DOHH2 (cell line): ENCODE measurements at regions not wholly inside any gene's neighbourhood (a gene's known extent, or its start where the extent isn't known, plus 50 kb on each side); places are given as distances from the start of the nearest gene placed in this dataset.

Experiments used
- H3F3A ChIP-seq: fragments of 200-600 bp; sonication (generic), shearing (Covaris generic); 2 replicates; pipeline ENCODE4 v1.6.0; 2016; ENCODE audit warnings: antibody characterized with exemption, mild to moderate bottlenecking; ENCODE audit not compliant: control insufficient read depth, insufficient read depth
- H3K27ac ChIP-seq: fragments of 200-600 bp; sonication (generic); 2 replicates; pipeline ENCODE4 v1.5.1; 2014; ENCODE audit warnings: low read depth, mild to moderate bottlenecking, low read length, moderate library complexity
- H3K27me3 ChIP-seq: fragments of 200-600 bp; sonication (generic); 2 replicates; pipeline ENCODE4 v1.6.1; 2014; ENCODE audit warnings: mild to moderate bottlenecking, low read length, mixed read lengths; ENCODE audit not compliant: control insufficient read depth
- H3K36me3 ChIP-seq: fragments of 200-600 bp; sonication (generic); 2 replicates; pipeline ENCODE4 v1.6.1; 2014; ENCODE audit warnings: mild to moderate bottlenecking, low read length, moderate library complexity, mixed read lengths; ENCODE audit not compliant: control insufficient read depth
- H3K4me1 ChIP-seq: fragments of 200-600 bp; sonication (generic); 2 replicates; pipeline ENCODE4 v1.6.1; 2014; ENCODE audit warnings: mild to moderate bottlenecking, low read length, mixed read lengths; ENCODE audit not compliant: control insufficient read depth
- H3K4me2 ChIP-seq: fragments of 200-600 bp; sonication (generic); 2 replicates; pipeline ENCODE4 v1.6.0; 2014; ENCODE audit warnings: mild to moderate bottlenecking, low read length, moderate library complexity
- H3K4me3 ChIP-seq: fragments of 200-600 bp; sonication (generic); 2 replicates; pipeline ENCODE4 v1.5.1; 2014; ENCODE audit warnings: mild to moderate bottlenecking, low read length, mixed read lengths
- H3K79me2 ChIP-seq: fragments of 200-600 bp; sonication (generic); 2 replicates; pipeline ENCODE4 v1.6.1; 2014; ENCODE audit warnings: mild to moderate bottlenecking, low read length, mixed read lengths; ENCODE audit not compliant: control insufficient read depth
- H3K9me2 ChIP-seq: fragments of 200-600 bp; sonication (generic); replicated peaks from 2 replicates; pipeline ENCODE4 v1.6.1; 2014; ENCODE audit warnings: mild to moderate bottlenecking, low read length, mixed read lengths; ENCODE audit not compliant: control insufficient read depth
- H3K9me3 ChIP-seq: fragments of 200-600 bp; sonication (generic); 2 replicates; pipeline ENCODE4 v1.6.1; 2014; ENCODE audit warnings: antibody characterized with exemption, low read length, mixed read lengths; ENCODE audit not compliant: control insufficient read depth, insufficient read depth
- H4K20me1 ChIP-seq: fragments of 200-600 bp; sonication (generic); 2 replicates; pipeline ENCODE4 v1.6.0; 2014; ENCODE audit warnings: low read depth, mild to moderate bottlenecking, antibody characterized with exemption, low read length, moderate library complexity; ENCODE audit not compliant: control insufficient read depth, insufficient read depth
- CTCF ChIP-seq: fragments of 200-600 bp; sonication (generic); IDR thresholded peaks from one replicate; pipeline ENCODE4 v1.5.1; 2014; ENCODE audit warnings: antibody characterized with exemption, mild to moderate bottlenecking, low read depth, low read length; ENCODE audit not compliant: poor library complexity, severe bottlenecking
- EZH2phosphoT487 ChIP-seq: fragments of 200-600 bp; sonication (generic); IDR thresholded peaks from 2 replicates; pipeline ENCODE4 v1.6.1; 2017; ENCODE audit warnings: borderline replicate concordance, mild to moderate bottlenecking, antibody characterized with exemption, low read length, moderate library complexity, mixed read lengths

DNA sequence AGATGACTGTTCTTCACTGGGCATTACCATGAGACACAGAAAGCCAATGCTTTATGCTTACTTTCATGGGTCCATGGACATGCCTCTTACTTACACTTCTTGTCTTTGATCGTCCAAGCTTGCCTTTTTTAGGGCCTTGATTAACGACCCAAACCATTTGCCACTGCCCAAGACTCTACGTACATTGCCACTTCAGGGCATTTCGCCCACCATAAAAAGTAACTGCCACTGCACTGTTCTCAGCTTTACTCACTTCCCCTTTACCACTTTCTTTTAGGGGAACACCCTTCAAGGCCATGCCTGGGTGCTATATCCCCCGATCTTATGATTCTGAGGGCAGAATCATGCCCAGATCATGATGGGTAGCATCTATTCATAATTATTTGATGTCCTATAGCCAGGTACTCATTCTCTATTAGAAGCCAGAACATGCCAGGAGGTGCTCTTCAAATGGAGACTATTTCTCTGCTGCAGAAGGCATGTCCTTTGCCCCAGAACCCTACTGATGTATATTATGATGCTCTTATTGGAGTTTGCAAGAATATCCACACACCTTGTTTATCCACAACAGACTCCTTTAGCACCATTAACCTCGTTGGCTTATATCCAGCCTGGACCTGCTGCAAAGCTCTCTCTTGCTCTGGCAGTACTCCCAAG, 64.1 kb upstream of the RAD23B start:
- H3K36me3 ChIP-seq = no peaks in the 10 kb centered on the region
- H3F3A ChIP-seq = no peaks in the 10 kb centered on the region
- no peaks in the 10 kb centered on the region for H3K9me3 ChIP-seq
- H3K27me3 ChIP-seq = peaks cover 9% of the 10 kb centered on the region; the same call in 1 of the 2 replicates
- no peak for TF ChIP-seq CTCF
- TF ChIP-seq EZH2phosphoT487 = no peak
- no peak overlapping the region for H3K4me3 ChIP-seq
- H3K4me2 ChIP-seq = no peak overlapping the region
- no peaks in the 10 kb centered on the region for H4K20me1 ChIP-seq
- no peaks in the 10 kb centered on the region for H3K9me2 ChIP-seq
- no peaks in the 10 kb centered on the region for H3K79me2 ChIP-seq
- no peak overlapping the region for H3K27ac ChIP-seq
- no peaks in the 10 kb centered on the region for H3K4me1 ChIP-seq

- no peaks in the 10 kb centered on the region for H3K9me3 ChIP-seq
Measured at GRCh38 chr9:107219486-107220077, 63.5 kb upstream of the RAD23B start.

GRCh38 chr9:107221321-107221720, 61.8 kb upstream of the RAD23B start:
- peaks cover 9% of the 10 kb centered on the region; the same call in 1 of the 2 replicates for H3K27me3 ChIP-seq
- no peaks in the 10 kb centered on the region for H3K36me3 ChIP-seq
- TF ChIP-seq CTCF (no peak), EZH2phosphoT487 (no peak)
- H3K4me2 ChIP-seq = no peak overlapping the region
- H3F3A ChIP-seq = no peaks in the 10 kb centered on the region
- no peaks in the 10 kb centered on the region for H4K20me1 ChIP-seq
- no peaks in the 10 kb centered on the region for H3K4me1 ChIP-seq
- no peak overlapping the region for H3K4me3 ChIP-seq
- no peak overlapping the region for H3K27ac ChIP-seq
- H3K9me3 ChIP-seq = no peaks in the 10 kb centered on the region
- H3K9me2 ChIP-seq = no peaks in the 10 kb centered on the region
- no peaks in the 10 kb centered on the region for H3K79me2 ChIP-seq

More at GRCh38 chr9:107219486-107220077, 63.5 kb upstream of the RAD23B start:
- H3K27ac ChIP-seq = no peak overlapping the region
- no peaks in the 10 kb centered on the region for H3K36me3 ChIP-seq
- no peaks in the 10 kb centered on the region for H3F3A ChIP-seq
- no peaks in the 10 kb centered on the region for H3K9me2 ChIP-seq
- no peak overlapping the region for H3K4me2 ChIP-seq
- H3K4me1 ChIP-seq = no peaks in the 10 kb centered on the region
- H4K20me1 ChIP-seq = no peaks in the 10 kb centered on the region
- no peaks in the 10 kb centered on the region for H3K79me2 ChIP-seq
- H3K4me3 ChIP-seq = no peak overlapping the region
- H3K27me3 ChIP-seq = peaks cover 9% of the 10 kb centered on the region; the same call in 1 of the 2 replicates
- TF ChIP-seq EZH2phosphoT487 (no peak), CTCF (no peak)
